Left kidney (tissue), 1 donor: ENCODE measurements at regions not wholly inside any gene's neighbourhood (a gene's known extent, or its start where the extent isn't known, plus 50 kb on each side); places are given as distances from the start of the nearest gene placed in this dataset.

Experiments used
- DNase-seq: peaks from one replicate; pipeline ENCODE4 v3.0.0-alpha.2; 2013

GRCh38 chr9:129400971-129401622 lies 219.8 kb downstream of the C9orf50 start:
- no peak for DNase-seq

GRCh38 chr9:129400001-129400970 lies 220.6 kb downstream of the C9orf50 start:
- DNase-seq = no peak

- DNase-seq = no peak
These were observed 221.3 kb downstream of the C9orf50 start for GRCh38 chr9:129399634-129399990.

- DNase-seq = no peak
These were observed 221.0 kb upstream of the IER5L start for GRCh38 chr9:129398961-129399633.

GRCh38 chr9:129398101-129398960 lies 220.3 kb upstream of the IER5L start:
- no peak for DNase-seq

GRCh38 chr9:129397335-129397734 lies 219.3 kb upstream of the IER5L start:
- no peak for DNase-seq

- no peak for DNase-seq
These were observed 218.3 kb upstream of the IER5L start for GRCh38 chr9:129396365-129396708.

GRCh38 chr9:129395633-129396364 lies 217.7 kb upstream of the IER5L start:
- no peak for DNase-seq

- no peak for DNase-seq
These were observed 216.8 kb upstream of the IER5L start for GRCh38 chr9:129394886-129395279.

- DNase-seq = no peak
These were observed 216.2 kb upstream of the IER5L start for GRCh38 chr9:129394061-129394885.

GRCh38 chr9:129393064-129393463 lies 215.0 kb upstream of the IER5L start:
- DNase-seq = no peak

- no peak for DNase-seq
These were observed 214.1 kb upstream of the IER5L start for GRCh38 chr9:129392093-129392541.

GRCh38 chr9:129391221-129391661 lies 213.2 kb upstream of the IER5L start:
- no peak for DNase-seq

- no peak for DNase-seq
These were observed 212.5 kb upstream of the IER5L start for GRCh38 chr9:129390541-129390940.

- no peak for DNase-seq
These were observed 209.8 kb upstream of the IER5L start for GRCh38 chr9:129387822-129388221.

GRCh38 chr9:129386812-129387177 lies 208.7 kb upstream of the IER5L start:
- DNase-seq = no peak

- DNase-seq = no peak
These were observed 207.3 kb upstream of the IER5L start for GRCh38 chr9:129385211-129385934.

- no peak for DNase-seq
These were observed 206.6 kb upstream of the IER5L start for GRCh38 chr9:129384491-129385210.
